Amygdala (tissue), 56 donors: ENCODE measurements at regions not wholly inside any gene's neighbourhood (a gene's known extent, or its start where the extent isn't known, plus 50 kb on each side); places are given as distances from the start of the nearest gene placed in this dataset.
A peak's percentile ranks its signal among the peaks of the same experiment; 100 is the strongest.
"Not testable (repeated sequence)": the region's sequence is repeated elsewhere in the genome, so short reads cannot be mapped to it uniquely, and the experiment has no call there.

Experiments used
- DNase-seq, 56 donors: peaks; one replicate each; lab custom pipeline; 2025; lab: John Stamatoyannopoulos, UW

DNA sequence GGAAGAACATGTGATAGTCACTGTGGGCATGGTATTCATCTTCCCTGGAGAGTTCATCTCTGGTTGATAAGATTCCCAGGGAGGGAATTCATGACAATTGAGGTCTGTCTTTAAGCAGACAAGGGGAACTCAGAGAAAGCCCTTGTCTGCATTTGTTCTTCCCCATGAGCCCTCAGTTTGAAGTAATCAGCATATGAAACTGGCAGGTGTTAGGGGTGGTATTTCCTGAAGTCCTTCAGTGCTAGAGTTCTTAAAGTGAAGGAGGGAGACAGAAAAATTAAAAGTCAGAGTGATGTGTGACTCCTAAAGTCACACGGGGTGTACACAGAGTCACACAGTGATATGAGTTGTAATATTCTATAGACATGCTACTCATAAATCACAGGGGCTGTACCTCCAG is 60.6 kb upstream of the SYK start:
- no peak for DNase-seq

DNA sequence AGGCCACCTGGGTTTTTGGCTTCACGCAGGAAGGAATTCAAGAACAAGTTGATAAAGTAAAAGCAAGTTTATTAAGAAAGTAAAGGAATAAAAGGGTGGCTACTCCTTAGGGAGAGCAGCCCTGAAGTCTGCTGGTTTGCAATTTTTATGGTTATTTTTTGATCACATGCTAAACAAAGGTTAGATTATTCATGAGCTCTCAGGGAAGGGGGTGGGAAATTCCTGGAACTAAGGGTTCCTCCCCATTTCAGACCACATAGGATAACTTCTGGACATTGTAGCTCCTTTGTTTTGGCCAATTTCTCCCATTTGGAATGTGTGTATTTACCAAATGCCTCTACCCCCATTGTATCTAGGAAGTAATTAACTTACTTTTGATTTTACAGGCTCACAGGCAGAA is 63.9 kb upstream of the SYK start:
- no peak for DNase-seq

DNA sequence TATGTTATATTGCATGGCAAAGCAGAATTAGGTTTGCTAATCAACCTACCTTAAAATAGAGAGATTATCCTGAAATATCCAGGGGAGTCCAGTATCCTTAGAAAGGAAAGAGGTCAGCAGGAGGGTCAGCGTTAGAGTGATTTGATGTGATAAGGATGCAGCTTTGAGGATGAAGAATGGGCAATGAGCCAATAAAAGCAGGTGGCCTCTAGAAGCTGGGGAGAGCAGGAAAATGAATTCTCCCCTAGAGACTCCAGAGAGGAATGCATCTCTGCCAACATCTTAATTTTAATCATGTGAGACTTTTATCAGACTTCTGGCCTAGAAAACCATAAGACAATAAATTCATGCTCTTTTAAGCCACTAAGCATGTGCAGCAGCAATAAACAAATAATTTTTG is 65.7 kb upstream of the SYK start:
- no peak for DNase-seq

GRCh38 chr9:90734631-90735030 is 67.0 kb upstream of the SYK start:
- DNase-seq: no peak

DNA sequence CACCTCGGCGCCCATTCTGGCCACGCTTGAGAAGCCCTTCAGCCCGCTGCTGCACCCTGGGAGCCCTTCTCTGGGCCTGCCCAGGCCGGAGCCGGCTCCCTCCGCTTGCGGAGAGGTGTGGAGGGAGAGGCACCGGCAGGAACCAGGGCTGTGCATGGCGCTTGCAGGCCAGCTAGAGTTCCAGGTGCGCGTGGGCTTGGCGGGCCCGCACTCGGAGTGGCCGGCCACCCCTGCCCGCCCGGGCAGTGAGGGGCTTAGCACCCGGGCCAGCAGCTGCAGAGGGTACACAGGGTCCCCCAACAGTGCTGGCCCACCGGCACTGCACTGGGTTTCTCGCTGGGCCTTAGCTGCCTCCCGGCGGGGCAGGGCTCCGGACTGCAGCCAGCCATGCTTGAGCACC is 72.3 kb upstream of the SYK start:
- no peak for DNase-seq

DNA sequence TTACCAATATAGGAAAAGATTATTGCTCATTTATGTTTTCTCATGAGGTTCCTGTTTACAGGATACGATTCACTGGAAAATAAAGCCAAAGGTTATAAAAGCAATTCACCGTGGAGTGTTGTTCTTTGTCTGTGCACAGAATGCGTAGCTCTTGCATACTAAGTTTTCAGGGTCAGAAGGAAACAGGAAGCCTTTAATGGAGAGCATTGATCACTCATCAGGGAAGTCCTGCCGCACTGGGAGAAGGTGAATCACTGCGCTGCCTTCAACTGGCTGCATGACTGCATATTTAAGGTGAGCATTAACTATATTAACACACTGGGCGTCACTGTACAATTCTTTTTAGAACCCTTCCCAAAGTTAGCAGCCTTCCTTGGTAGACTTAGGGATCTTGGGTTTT is 74.1 kb upstream of the SYK start:
- no peak for DNase-seq

- no peak for DNase-seq
Observed at GRCh38 chr9:90726215-90726614, 75.4 kb upstream of the SYK start.

GRCh38 chr9:90724880-90725279 is 76.7 kb upstream of the SYK start:
- DNase-seq: no peak

- peak in 1 of 56 donors; percentile 1 for DNase-seq
Observed at GRCh38 chr9:90724112-90724511, 77.5 kb upstream of the SYK start.

GRCh38 chr9:90722071-90722470 is 79.4 kb upstream of the DIRAS2 start:
- DNase-seq: no peak

DNA sequence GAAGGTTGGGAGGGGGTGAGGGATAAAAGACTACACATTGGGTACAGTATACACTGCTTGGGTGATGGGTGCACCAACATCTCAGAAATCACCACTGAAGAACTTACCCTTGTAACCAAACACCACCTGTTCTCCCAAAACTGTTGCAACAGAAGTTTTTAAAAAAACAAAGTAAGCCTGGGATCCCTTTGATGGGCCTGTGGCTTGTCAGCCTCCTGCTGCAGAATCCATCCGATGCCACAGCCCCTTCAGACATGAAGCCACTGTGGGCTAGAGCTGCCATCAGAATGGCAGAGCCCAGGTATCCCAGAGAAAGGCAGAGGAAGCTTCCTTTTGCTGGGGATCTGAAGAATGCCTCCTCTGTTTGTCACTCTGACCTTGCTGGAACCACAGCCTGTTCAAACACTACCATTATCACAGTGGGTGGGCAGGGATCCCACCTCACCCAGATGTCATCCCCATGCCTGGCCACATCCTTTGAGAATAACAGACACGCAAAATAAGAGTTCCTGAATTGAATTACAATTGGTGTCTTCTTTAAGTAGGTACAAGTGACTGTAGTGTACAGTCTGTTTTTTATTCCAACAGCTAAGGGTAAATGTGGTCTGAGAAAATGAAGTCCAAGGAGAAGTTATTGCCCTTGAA is 78.1 kb upstream of the DIRAS2 start:
- no peak for DNase-seq

DNA sequence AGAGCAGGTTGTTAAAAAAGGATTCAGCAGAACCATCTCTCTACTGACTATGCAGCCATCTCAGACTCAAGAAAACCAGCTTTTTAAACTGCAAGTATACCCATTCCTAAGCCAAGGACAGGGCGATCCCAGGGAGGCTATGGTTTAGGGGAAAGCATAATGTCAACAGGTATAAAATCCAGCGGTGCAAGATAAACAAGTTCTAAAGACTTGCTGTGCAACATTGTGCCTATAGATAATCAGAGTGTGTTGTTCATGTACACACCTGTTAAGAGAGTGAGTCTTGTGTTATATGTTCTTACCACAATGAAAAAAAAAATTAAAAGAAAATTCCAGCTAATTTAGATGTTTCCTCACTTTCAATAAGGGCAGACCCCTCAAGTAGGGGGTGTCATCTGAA is 63.6 kb upstream of the DIRAS2 start:
- DNase-seq: no peak

DNA sequence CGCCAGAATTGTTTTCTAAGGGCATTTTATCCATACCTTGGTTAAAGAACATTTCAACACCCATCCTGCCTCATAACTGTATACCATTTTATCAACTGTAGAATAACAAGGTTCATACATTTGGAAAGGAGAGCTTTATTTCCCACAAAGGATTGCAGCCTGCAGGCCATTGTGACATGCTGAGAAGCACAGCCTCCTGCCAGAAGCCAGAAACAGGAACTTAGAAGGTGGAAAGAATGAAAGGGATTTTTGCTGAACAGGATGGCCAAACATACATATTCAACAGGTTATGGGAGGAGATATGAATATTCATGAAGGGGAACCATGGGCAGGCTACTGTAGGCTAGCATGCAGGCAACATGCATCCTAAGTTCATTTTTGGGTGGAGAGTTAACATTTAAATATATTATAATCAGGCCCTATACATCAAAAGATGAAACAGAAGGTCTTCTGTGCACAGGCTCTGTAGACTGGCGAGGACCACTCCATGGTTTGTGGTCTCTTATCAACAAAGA is 59.9 kb upstream of the DIRAS2 start:
- no peak for DNase-seq

- DNase-seq: no peak
Observed at GRCh38 chr9:90698871-90699440, 56.3 kb upstream of the DIRAS2 start.

DNA sequence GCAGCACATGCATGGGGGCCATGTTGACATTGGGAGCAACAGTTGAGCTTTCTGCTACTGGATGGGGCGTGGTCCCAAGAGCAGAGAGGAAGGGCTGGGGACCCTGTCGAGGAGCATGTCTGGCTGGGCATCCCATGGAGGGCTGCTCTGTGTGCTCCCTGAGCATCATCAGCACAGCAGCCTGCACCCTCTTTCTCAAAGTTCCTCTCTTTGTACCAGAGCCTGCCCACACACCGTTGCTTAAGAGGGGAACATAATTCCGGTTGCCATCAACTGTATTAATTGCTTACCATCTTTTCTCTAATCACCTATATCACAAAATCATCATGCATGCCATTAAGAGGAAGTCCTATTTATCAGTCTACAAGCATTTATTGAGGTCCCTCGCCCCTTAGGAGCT is 55.2 kb upstream of the DIRAS2 start:
- no peak for DNase-seq

DNA sequence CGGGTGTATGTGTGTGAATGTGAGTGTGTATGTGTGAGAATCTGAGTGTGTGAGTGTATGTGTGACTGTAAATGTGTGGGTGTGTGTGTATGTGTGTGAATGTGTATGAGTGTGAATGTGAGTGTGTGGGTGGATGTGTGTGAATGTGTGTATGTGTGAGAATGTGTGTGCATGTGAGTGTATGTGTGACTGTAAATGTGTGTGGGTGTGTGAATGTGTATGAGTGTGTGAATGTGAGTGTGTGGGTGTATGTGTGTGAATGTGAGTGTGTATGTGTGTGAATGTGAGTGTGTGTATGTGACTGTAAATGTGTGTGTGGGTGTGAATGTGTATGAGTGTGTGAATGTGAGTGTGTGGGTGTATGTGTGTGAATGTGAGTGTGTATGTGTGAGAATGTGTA is 51.6 kb upstream of the DIRAS2 start:
- DNase-seq: not testable (repeated sequence)
